Fibroblast of lung (primary cell): ENCODE measurements at regions not wholly inside any gene's neighbourhood (a gene's known extent, or its start where the extent isn't known, plus 50 kb on each side); places are given as distances from the start of the nearest gene placed in this dataset.

Source experiments
- DNase-seq, 2 donors: peaks; one replicate each; pipeline versions ENCODE4 v3.0.0 to v3.0.0-alpha.2; 2010; ENCODE audit warnings: low read depth in 2 of 2
- H2AFZ ChIP-seq: 2 replicates; pipeline ENCODE4 v1.5.1; 2012; ENCODE audit warnings: low read length, control low read depth, inconsistent platforms
- H3K27ac ChIP-seq: 2 replicates; pipeline ENCODE4 v1.5.1; 2011; ENCODE audit warnings: low read length, control low read depth; ENCODE audit not compliant: insufficient read depth
- H3K27me3 ChIP-seq: 2 replicates; pipeline ENCODE4 v1.5.1; 2011; ENCODE audit warnings: mild to moderate bottlenecking, low read length; ENCODE audit not compliant: control insufficient read depth, insufficient read depth
- H3K36me3 ChIP-seq: 2 replicates; pipeline ENCODE4 v1.5.1; 2011; ENCODE audit warnings: low read length; ENCODE audit not compliant: control insufficient read depth, insufficient read depth
- H3K4me1 ChIP-seq: 2 replicates; pipeline ENCODE4 v1.5.1; 2011; ENCODE audit warnings: low read length; ENCODE audit not compliant: control insufficient read depth, insufficient read depth; ENCODE audit errors: extremely low read depth
- H3K4me2 ChIP-seq: 2 replicates; pipeline ENCODE4 v1.5.1; 2011; ENCODE audit warnings: low read length, control low read depth; ENCODE audit not compliant: insufficient read depth; ENCODE audit errors: extremely low read depth
- H3K4me3 ChIP-seq, 4 experiments: fragments of 200-600 bp in 1 of 4; sonication (generic) in 1 of 4; replicated peaks in 1 of 4; 2 replicates each; pipeline ENCODE4 v1.5.1; 2011 to 2016; ENCODE audit warnings: low read length in 4 of 4, low read depth in 3 of 4, mild to moderate bottlenecking in 3 of 4, control low read depth in 2 of 4, inconsistent platforms in 1 of 4, mixed read lengths in 1 of 4; ENCODE audit not compliant: insufficient read depth in 1 of 4; ENCODE audit errors: control extremely low read depth in 1 of 4
- H3K79me2 ChIP-seq: 2 replicates; pipeline ENCODE4 v1.5.1; 2012; ENCODE audit warnings: mild to moderate bottlenecking, low read length, inconsistent platforms; ENCODE audit not compliant: control insufficient read depth, insufficient read depth
- H3K9ac ChIP-seq: 2 replicates; pipeline ENCODE4 v1.5.1; 2011; ENCODE audit warnings: mild to moderate bottlenecking, low read length, control low read depth; ENCODE audit not compliant: insufficient read depth
- H3K9me3 ChIP-seq: 2 replicates; pipeline ENCODE4 v1.5.1; 2012; ENCODE audit warnings: low read depth, low read length; ENCODE audit not compliant: control insufficient read depth, insufficient read depth
- H4K20me1 ChIP-seq: 2 replicates; pipeline ENCODE4 v1.5.1; 2011; ENCODE audit warnings: low read length; ENCODE audit not compliant: control insufficient read depth, insufficient read depth; ENCODE audit errors: extremely low read depth
- EZH2 ChIP-seq: IDR thresholded peaks from 2 replicates; pipeline ENCODE4 v1.5.1; 2012; ENCODE audit warnings: low read length, control low read depth, mild to moderate bottlenecking; ENCODE audit errors: missing control alignments
- TF ChIP-seq, protein P1 (sequence below), 2 donors: IDR thresholded peaks in 1 of 2; conservative IDR thresholded peaks in 1 of 2; 1 replicate in 1 of 2; 2 replicates in 1 of 2; pipeline ENCODE4 v1.5.1; 2011 to 2012; ENCODE audit warnings: low read length in 2 of 2, control low read depth in 1 of 2, inconsistent platforms in 1 of 2, low read depth in 1 of 2, mild to moderate bottlenecking in 1 of 2

DNA sequence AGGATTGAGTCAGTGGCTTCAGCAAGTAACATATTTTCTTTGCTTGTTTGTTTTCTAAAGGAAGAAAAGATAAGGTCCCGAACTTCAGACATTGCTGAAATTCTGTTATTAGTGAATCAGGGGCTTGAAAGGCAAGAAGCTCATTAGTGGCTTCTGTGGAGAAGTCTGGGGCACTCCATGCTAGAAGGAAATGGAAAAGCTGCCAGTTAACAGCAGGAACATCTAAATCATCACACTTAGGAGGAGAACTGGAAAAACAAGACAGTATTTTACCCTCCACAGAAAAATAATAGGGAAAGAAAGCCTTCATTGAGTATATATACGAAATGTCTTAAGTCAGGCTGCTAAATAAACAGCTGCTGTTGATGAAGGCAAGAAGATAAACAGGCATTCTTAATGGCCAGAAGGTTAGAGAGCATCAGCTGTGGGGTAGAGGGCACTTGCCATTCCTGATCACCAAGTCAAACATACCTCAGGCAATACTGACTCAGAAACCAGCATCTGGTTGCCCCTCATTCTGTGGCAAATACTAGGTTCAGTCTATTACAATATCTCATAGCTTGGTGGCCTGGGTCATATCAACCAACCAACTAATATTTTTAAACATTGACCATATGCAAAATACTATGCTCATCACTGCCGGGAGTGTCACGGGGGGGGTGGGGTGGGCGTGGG is 143.2 kb upstream of the TENT5A start:
- H4K20me1 ChIP-seq, result no peaks in the 10 kb centered on the region
- H3K4me3 ChIP-seq, result no peak overlapping the region
- H3K79me2 ChIP-seq, result no peaks in the 10 kb centered on the region
- no peaks in the 10 kb centered on the region for H3K36me3 ChIP-seq
- H2AFZ ChIP-seq, result no peak overlapping the region
- peak overlapping the region; percentile 46 for H3K4me2 ChIP-seq
- H3K4me1 ChIP-seq, result peaks cover 19% of the 10 kb centered on the region
- no peaks in the 10 kb centered on the region for H3K9me3 ChIP-seq
- no peaks in the 10 kb centered on the region for H3K27me3 ChIP-seq
- no peak overlapping the region for H3K27ac ChIP-seq
- DNase-seq, result peak; percentile 71 to 99
- no peak overlapping the region for H3K9ac ChIP-seq
- TF ChIP-seq, protein P1, sequence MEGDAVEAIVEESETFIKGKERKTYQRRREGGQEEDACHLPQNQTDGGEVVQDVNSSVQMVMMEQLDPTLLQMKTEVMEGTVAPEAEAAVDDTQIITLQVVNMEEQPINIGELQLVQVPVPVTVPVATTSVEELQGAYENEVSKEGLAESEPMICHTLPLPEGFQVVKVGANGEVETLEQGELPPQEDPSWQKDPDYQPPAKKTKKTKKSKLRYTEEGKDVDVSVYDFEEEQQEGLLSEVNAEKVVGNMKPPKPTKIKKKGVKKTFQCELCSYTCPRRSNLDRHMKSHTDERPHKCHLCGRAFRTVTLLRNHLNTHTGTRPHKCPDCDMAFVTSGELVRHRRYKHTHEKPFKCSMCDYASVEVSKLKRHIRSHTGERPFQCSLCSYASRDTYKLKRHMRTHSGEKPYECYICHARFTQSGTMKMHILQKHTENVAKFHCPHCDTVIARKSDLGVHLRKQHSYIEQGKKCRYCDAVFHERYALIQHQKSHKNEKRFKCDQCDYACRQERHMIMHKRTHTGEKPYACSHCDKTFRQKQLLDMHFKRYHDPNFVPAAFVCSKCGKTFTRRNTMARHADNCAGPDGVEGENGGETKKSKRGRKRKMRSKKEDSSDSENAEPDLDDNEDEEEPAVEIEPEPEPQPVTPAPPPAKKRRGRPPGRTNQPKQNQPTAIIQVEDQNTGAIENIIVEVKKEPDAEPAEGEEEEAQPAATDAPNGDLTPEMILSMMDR (conservative IDR thresholded peaks at IDR 0.05 in 1 of 2, IDR thresholded peaks at IDR 0.05 in 1 of 2; ENCODE audit: low read depth in 1 of 2, low read length in 2 of 2), result no peak
- TF ChIP-seq EZH2, result no peak

DNA sequence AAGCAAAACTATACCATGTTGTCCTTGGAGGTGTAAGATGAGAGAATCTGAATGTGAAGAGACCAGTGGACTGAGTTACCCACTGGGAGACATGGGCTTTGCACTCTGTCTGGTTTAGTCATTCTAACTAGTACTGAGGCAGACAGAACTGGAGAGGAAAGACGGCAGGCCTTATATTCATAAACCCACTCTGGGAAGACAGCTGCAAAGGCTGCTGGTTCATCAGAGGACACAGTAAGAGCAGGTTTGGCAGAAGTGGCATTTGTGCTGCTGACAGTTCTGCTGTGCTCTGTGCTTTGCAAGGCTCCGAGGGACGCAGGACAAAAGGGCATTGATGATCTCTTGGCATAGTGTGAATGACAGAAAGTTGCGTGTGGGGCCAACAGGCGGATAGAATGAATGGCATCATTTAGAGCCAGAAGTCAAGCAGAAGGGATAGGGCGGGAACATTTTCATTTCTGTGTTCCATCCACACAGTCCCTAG is 142.3 kb upstream of the TENT5A start:
- TF ChIP-seq, protein P1 (conservative IDR thresholded peaks at IDR 0.05 in 1 of 2, IDR thresholded peaks at IDR 0.05 in 1 of 2; ENCODE audit: low read depth in 1 of 2, low read length in 2 of 2), result no peak
- no peak for TF ChIP-seq EZH2
- Histone ChIP-seq H4K20me1 (no peaks in the 10 kb centered on the region), H3K4me3 (peak overlapping the region in 3 of 4 experiments; percentile 1 to 28 (median 11)), H3K9me3 (no peaks in the 10 kb centered on the region), H3K27me3 (no peaks in the 10 kb centered on the region), H3K4me2 (peak overlapping the region; percentile 84), H3K4me1 (peaks cover 21% of the 10 kb centered on the region), H3K27ac (peak overlapping the region; percentile 19), H3K9ac (no peak overlapping the region), H3K79me2 (no peaks in the 10 kb centered on the region), H3K36me3 (no peaks in the 10 kb centered on the region), H2AFZ (peak overlapping the region; percentile 64)
- DNase-seq, result peak in 1 of 2 donors; percentile 60

DNA sequence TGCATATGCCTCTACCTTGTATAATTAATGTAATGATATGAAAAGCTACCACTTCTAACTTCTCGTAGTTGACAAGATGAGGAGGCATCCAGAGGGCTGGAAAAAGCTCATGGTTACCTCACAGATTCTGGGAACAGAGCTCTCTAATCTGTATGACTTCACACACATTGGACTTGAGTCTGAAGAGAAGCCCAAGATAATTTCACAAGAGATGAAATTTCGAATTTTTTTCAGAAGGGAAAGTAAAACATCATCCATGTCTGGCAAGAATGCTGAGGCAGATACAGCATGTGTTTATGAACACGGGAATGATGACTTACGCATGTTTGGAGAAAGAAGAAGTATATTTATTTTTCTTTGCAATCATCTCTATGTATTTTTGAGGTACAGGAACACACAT is 141.8 kb upstream of the TENT5A start:
- DNase-seq, result peak; percentile 82 to 86
- no peak for TF ChIP-seq EZH2
- TF ChIP-seq, protein P1 (conservative IDR thresholded peaks at IDR 0.05 in 1 of 2, IDR thresholded peaks at IDR 0.05 in 1 of 2; ENCODE audit: low read depth in 1 of 2, low read length in 2 of 2), result no peak
- no peaks in the 10 kb centered on the region for H3K36me3 ChIP-seq
- H2AFZ ChIP-seq, result no peak overlapping the region
- H3K9me3 ChIP-seq, result no peaks in the 10 kb centered on the region
- H3K4me1 ChIP-seq, result peaks cover 21% of the 10 kb centered on the region
- no peaks in the 10 kb centered on the region for H3K79me2 ChIP-seq
- H3K4me2 ChIP-seq, result peak overlapping the region; percentile 84
- no peaks in the 10 kb centered on the region for H3K27me3 ChIP-seq
- no peaks in the 10 kb centered on the region for H4K20me1 ChIP-seq
- no peak overlapping the region for H3K9ac ChIP-seq
- no peak overlapping the region for H3K27ac ChIP-seq
- H3K4me3 ChIP-seq, result peak overlapping the region in 3 of 4 experiments; percentile 1 to 28 (median 11)
